Breast epithelium (tissue), 3 donors: ENCODE measurements at regions not wholly inside any gene's neighbourhood (a gene's known extent, or its start where the extent isn't known, plus 50 kb on each side); places are given as distances from the start of the nearest gene placed in this dataset.

Experiments used
- CTCF ChIP-seq, 3 donors: fragments of 450-650 bp; IDR thresholded peaks; one replicate each; pipeline ENCODE4 v1.5.1; 2016 to 2017; ENCODE audit warnings: antibody characterized with exemption in 3 of 3, mild to moderate bottlenecking in 3 of 3, moderate library complexity in 3 of 3
- POLR2A ChIP-seq: fragments of 450-650 bp; IDR thresholded peaks from one replicate; pipeline ENCODE4 v1.6.1; 2016; ENCODE audit warnings: antibody characterized with exemption, mild to moderate bottlenecking, moderate library complexity

- TF ChIP-seq POLR2A (no peak), CTCF (IDR thresholded peaks at IDR 0.05) (no peak)
Measured at GRCh38 chr1:116841569-116842344, 68.0 kb upstream of the PTGFRN start.
